SK-N-SH treated with all-trans-retinoic acid at 6 μM for 48 hours (cell line): ENCODE measurements at regions not wholly inside any gene's neighbourhood (a gene's known extent, or its start where the extent isn't known, plus 50 kb on each side); places are given as distances from the start of the nearest gene placed in this dataset.
"Not testable (repeated sequence)": the region's sequence is repeated elsewhere in the genome, so short reads cannot be mapped to it uniquely, and the experiment has no call there.

Source experiments
- ATAC-seq: fragments of 200-7000 bp; cut with Tn5 transposase; 3 replicates; pipeline ENCODE4 v1.9.1; 2020; ENCODE audit warnings: mild to moderate bottlenecking, moderate library complexity
- ARNTL ChIP-seq: fragments of 450-650 bp; formaldehyde crosslinking; IDR thresholded peaks from 2 replicates; pipeline ENCODE4 v1.5.0; 2020; ENCODE audit warnings: low read depth, mild to moderate bottlenecking, moderate library complexity, borderline replicate concordance
- BACH2 ChIP-seq: fragments of 250-450 bp; sonication (Bioruptor Pico); IDR thresholded peaks from 2 replicates; pipeline ENCODE4 v1.9.0; 2021; ENCODE audit warnings: mild to moderate bottlenecking, borderline replicate concordance
- CSDC2 ChIP-seq: fragments of 250-450 bp; sonication (Bioruptor Pico); IDR thresholded peaks from 2 replicates; pipeline ENCODE4 v1.5.0; 2020; ENCODE audit warnings: mild to moderate bottlenecking, moderate library complexity
- GLIS3 ChIP-seq: fragments of 250-450 bp; sonication (Bioruptor Pico); IDR thresholded peaks from 2 replicates; pipeline ENCODE4 v1.5.0; 2020; ENCODE audit warnings: mild to moderate bottlenecking, moderate library complexity
- ISL1 ChIP-seq: fragments of 250-450 bp; sonication (Bioruptor Pico); IDR thresholded peaks from 2 replicates; pipeline ENCODE4 v2.1.2; 2022; ENCODE audit warnings: mild to moderate bottlenecking, moderate library complexity
- OSR1 ChIP-seq: fragments of 250-450 bp; sonication (Bioruptor Pico); IDR thresholded peaks from 2 replicates; pipeline ENCODE4 v1.8.0; 2022; ENCODE audit warnings: moderate library complexity, mild to moderate bottlenecking, inconsistent platforms
- PPARA ChIP-seq: fragments of 250-450 bp; sonication (Bioruptor Pico); IDR thresholded peaks from 2 replicates; pipeline ENCODE4 v1.5.0; 2020; ENCODE audit warnings: mild to moderate bottlenecking, borderline replicate concordance
- RARB ChIP-seq: fragments of 250-450 bp; sonication (Bioruptor Pico); IDR thresholded peaks from 2 replicates; pipeline ENCODE4 v1.8.0; 2021; ENCODE audit warnings: mild to moderate bottlenecking, moderate library complexity
- SNAI2 ChIP-seq: fragments of 250-450 bp; sonication (Bioruptor Pico); IDR thresholded peaks from 2 replicates; pipeline ENCODE4 v1.5.0; 2020; ENCODE audit warnings: mild to moderate bottlenecking, moderate library complexity
- TCF4 ChIP-seq: fragments of 250-450 bp; sonication (Bioruptor Pico); IDR thresholded peaks from 2 replicates; pipeline ENCODE4 v1.8.0; 2021; ENCODE audit warnings: mild to moderate bottlenecking, moderate library complexity, borderline replicate concordance
- ZC3H10 ChIP-seq: fragments of 250-450 bp; sonication (Bioruptor Pico); IDR thresholded peaks from 2 replicates; pipeline ENCODE4 v1.5.1; 2021; ENCODE audit warnings: mild to moderate bottlenecking, moderate library complexity
- ZFP30 ChIP-seq: fragments of 450-650 bp; formaldehyde crosslinking; IDR thresholded peaks from 2 replicates; pipeline ENCODE4 v1.5.0; 2022; ENCODE audit warnings: mild to moderate bottlenecking, moderate library complexity
- ZNF565 ChIP-seq: fragments of 450-650 bp; formaldehyde crosslinking; conservative IDR thresholded peaks from 2 replicates; pipeline ENCODE4 v1.5.0; 2020; ENCODE audit warnings: low read depth, mild to moderate bottlenecking, moderate library complexity
- ZNF70 ChIP-seq: fragments of 450-650 bp; formaldehyde crosslinking; IDR thresholded peaks from 2 replicates; pipeline ENCODE4 v1.5.0; 2020; ENCODE audit warnings: mild to moderate bottlenecking, moderate library complexity
- ZNF8 ChIP-seq: fragments of 450-650 bp; formaldehyde crosslinking; IDR thresholded peaks from 2 replicates; pipeline ENCODE4 v1.5.0; 2020; ENCODE audit warnings: mild to moderate bottlenecking, moderate library complexity
- TF ChIP-seq, protein P1 (sequence below): fragments of 250-450 bp; sonication (Bioruptor Pico); IDR thresholded peaks from 2 replicates; pipeline ENCODE4 v1.5.0; 2020; ENCODE audit warnings: mild to moderate bottlenecking, moderate library complexity
- TF ChIP-seq, protein P2 (sequence below): fragments of 250-450 bp; sonication (Bioruptor Pico); IDR thresholded peaks from 2 replicates; pipeline ENCODE4 v1.5.1; 2020; ENCODE audit warnings: low read depth, mild to moderate bottlenecking, moderate library complexity
- TF ChIP-seq, protein P3 (sequence below): fragments of 250-450 bp; sonication (Bioruptor Pico); IDR thresholded peaks from 2 replicates; pipeline ENCODE4 v1.8.0; 2021; ENCODE audit warnings: low read depth, mild to moderate bottlenecking, moderate library complexity, borderline replicate concordance
- TF ChIP-seq, protein P4 (sequence below): fragments of 250-450 bp; sonication (Bioruptor Pico); IDR thresholded peaks from 2 replicates; pipeline ENCODE4 v1.8.0; 2020; ENCODE audit warnings: mild to moderate bottlenecking, moderate library complexity, borderline replicate concordance

DNA sequence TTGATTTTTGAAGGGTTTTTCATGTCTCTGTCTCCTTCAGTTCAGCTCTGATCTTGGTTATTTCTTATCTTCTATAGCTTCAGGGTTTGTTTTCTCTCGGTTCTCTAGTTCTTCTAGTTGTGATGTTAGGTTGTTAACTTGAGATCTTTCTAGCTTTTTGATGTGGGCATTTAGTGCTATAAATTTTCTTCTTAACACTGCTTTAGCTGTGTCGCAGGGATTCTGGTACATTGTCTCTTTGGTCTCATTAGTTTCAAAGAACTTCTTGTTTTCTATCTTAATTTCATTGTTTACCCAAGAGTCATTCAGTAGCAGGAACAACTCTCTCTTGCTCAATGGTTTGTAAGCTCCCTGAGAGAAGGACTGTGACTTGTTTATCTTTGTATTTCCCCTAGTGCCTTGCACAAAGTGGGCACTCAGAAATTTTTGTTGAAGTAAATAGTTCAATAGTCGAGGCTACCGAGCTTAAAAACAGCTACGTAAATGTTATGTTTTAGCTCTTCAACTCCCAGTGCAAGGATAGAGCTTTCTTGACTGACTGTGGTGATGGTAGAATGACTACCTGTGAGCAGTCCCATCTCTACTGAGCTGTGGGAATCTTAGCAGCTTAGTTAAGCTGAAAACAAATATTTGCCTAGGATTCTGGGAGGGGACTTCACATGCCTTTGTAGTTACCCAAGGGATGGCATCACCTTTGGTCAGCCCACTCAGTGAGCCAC, 225.8 kb upstream of the ELL2 start:
- TF ChIP-seq ARNTL (CRISPR knock-in tag), result no peak
- TF ChIP-seq, protein P1, sequence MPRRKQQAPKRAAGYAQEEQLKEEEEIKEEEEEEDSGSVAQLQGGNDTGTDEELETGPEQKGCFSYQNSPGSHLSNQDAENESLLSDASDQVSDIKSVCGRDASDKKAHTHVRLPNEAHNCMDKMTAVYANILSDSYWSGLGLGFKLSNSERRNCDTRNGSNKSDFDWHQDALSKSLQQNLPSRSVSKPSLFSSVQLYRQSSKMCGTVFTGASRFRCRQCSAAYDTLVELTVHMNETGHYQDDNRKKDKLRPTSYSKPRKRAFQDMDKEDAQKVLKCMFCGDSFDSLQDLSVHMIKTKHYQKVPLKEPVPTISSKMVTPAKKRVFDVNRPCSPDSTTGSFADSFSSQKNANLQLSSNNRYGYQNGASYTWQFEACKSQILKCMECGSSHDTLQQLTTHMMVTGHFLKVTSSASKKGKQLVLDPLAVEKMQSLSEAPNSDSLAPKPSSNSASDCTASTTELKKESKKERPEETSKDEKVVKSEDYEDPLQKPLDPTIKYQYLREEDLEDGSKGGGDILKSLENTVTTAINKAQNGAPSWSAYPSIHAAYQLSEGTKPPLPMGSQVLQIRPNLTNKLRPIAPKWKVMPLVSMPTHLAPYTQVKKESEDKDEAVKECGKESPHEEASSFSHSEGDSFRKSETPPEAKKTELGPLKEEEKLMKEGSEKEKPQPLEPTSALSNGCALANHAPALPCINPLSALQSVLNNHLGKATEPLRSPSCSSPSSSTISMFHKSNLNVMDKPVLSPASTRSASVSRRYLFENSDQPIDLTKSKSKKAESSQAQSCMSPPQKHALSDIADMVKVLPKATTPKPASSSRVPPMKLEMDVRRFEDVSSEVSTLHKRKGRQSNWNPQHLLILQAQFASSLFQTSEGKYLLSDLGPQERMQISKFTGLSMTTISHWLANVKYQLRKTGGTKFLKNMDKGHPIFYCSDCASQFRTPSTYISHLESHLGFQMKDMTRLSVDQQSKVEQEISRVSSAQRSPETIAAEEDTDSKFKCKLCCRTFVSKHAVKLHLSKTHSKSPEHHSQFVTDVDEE (CRISPR knock-in tag), result no peak
- TF ChIP-seq, protein P2, sequence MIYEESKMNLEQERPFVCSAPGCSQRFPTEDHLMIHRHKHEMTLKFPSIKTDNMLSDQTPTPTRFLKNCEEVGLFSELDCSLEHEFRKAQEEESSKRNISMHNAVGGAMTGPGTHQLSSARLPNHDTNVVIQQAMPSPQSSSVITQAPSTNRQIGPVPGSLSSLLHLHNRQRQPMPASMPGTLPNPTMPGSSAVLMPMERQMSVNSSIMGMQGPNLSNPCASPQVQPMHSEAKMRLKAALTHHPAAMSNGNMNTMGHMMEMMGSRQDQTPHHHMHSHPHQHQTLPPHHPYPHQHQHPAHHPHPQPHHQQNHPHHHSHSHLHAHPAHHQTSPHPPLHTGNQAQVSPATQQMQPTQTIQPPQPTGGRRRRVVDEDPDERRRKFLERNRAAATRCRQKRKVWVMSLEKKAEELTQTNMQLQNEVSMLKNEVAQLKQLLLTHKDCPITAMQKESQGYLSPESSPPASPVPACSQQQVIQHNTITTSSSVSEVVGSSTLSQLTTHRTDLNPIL (CRISPR knock-in tag), result no peak
- TF ChIP-seq BACH2 (CRISPR knock-in tag), result no peak
- TF ChIP-seq ZNF565 (CRISPR knock-in tag), result no peak
- TF ChIP-seq CSDC2, result no peak
- no peak for TF ChIP-seq OSR1 (CRISPR knock-in tag)
- TF ChIP-seq ZC3H10, result no peak
- TF ChIP-seq, all 23 proteins: peak for 0
- ATAC-seq, result no peak

DNA sequence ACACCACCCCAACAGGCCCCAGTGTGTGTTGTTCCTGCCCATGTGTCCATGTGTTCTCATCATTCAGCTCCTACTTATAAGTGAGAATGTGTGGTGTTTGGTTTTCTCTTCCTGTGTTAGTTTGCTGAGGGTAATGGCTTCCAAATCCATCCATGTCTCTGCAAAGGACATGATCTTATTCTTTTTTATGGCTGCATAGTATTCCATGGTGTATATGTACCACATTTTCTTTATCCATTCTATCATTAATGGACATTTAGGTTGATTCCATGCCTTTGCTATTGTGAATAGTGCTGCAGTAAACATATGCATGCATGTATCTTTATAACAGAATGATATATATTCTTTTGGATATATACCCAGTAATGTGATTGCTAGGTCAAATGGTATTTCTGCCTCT, 222.9 kb upstream of the ELL2 start:
- not testable (repeated sequence) for ATAC-seq

DNA sequence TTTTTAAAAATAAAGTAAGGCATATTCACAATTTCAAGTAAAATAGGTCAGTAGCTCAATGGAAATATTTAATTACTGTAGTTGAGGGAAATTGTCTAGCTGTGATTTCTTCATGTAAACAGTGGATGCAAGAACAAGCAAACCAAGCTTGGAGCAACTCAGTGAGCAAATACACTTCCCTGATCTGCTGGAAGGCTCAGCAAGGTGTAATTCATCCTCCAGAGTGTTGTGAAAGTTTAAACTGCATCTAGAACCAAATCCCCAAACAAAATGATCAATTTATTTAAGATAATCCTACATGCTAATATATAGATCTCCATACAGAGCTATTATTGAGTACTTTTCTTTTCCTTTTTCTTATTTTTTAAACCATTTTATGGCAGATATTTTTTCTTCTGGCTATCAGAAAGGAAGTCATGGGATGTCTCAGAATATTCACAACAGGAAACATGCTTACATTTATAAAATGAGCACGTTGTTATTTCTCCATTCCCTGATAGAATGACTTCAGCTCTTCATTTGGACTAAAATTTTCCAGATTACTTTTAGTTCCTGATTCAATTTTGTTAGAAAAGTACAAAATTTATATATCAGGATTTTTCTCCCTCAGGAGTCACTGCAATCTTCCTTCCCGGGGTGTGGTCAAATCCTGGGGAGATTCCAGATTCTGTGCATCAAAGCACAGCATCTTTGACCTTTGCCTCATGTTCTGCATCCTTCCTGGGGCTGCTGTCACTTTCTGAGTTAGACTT, 219.2 kb upstream of the ELL2 start:
- no peak for ATAC-seq
- TF ChIP-seq, protein P3, sequence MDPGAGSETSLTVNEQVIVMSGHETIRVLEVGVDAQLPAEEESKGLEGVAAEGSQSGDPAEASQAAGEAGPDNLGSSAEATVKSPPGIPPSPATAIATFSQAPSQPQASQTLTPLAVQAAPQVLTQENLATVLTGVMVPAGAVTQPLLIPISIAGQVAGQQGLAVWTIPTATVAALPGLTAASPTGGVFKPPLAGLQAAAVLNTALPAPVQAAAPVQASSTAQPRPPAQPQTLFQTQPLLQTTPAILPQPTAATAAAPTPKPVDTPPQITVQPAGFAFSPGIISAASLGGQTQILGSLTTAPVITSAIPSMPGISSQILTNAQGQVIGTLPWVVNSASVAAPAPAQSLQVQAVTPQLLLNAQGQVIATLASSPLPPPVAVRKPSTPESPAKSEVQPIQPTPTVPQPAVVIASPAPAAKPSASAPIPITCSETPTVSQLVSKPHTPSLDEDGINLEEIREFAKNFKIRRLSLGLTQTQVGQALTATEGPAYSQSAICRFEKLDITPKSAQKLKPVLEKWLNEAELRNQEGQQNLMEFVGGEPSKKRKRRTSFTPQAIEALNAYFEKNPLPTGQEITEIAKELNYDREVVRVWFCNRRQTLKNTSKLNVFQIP (CRISPR knock-in tag), result no peak
- no peak for TF ChIP-seq ZNF8 (CRISPR knock-in tag)

More for the DNA sequence above, 222.9 kb upstream of the ELL2 start:
- TF ChIP-seq ZNF8 (CRISPR knock-in tag), result peak; percentile 76

DNA sequence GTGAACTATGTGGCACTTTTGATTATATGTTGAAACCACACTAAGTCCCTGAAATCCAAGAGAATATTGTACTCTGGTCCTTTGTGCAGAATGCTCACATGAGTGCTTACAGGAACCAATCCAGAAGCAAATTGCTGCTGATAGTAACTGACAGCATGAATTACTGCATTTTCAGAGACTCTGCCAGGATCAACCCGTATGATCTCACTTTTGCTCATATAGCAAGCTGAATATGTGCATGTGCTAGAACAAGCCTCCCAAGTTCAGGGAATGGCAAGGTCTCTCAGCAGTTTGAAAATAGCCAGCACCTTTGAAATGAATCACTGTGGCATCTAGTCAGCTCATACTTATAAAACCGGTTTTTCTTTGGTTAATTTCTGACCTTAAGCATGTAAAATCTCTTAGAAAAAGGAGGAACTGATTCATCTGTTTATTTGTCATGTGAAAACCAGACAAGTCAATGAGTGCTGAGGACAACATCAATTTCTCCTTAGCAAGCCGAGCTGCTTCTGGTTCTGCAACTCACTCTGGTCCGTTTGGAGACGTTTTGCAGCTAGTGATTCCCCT, 215.7 kb upstream of the ELL2 start:
- TF ChIP-seq ZNF8 (CRISPR knock-in tag) (no peak), ZC3H10 (no peak), CSDC2 (no peak), ISL1 (CRISPR knock-in tag) (0 out of 2 replicates have a peak, but pooled peaks have one; percentile 29)
- TF ChIP-seq, protein P1 (CRISPR knock-in tag), result no peak
- ATAC-seq, result peak; percentile 86

DNA sequence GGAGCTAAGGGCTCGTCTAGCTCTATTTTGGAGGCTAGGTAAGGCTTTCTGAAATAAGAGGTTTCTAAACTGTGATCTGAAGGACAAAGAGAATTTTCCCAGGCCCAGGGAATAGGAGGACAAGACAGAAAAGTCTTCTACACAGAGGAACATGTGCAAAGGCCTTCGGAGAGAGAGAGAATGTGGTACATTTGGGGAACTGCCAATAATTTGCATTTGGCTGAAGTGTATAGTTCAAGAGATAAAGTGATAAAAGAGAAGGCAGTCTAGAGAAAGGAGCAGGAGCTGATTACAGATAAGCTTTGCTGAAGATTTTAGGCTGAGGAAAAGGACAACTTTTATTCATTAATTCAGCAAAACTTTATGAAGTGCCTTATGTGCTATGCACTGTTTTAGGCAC, 214.4 kb upstream of the ELL2 start:
- ATAC-seq, result no peak
- no peak for TF ChIP-seq ARNTL (CRISPR knock-in tag)
- no peak for TF ChIP-seq ZFP30 (CRISPR knock-in tag)
- TF ChIP-seq, protein P4, sequence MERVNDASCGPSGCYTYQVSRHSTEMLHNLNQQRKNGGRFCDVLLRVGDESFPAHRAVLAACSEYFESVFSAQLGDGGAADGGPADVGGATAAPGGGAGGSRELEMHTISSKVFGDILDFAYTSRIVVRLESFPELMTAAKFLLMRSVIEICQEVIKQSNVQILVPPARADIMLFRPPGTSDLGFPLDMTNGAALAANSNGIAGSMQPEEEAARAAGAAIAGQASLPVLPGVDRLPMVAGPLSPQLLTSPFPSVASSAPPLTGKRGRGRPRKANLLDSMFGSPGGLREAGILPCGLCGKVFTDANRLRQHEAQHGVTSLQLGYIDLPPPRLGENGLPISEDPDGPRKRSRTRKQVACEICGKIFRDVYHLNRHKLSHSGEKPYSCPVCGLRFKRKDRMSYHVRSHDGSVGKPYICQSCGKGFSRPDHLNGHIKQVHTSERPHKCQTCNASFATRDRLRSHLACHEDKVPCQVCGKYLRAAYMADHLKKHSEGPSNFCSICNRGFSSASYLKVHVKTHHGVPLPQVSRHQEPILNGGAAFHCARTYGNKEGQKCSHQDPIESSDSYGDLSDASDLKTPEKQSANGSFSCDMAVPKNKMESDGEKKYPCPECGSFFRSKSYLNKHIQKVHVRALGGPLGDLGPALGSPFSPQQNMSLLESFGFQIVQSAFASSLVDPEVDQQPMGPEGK (CRISPR knock-in tag), result no peak
- no peak for TF ChIP-seq PPARA (CRISPR knock-in tag)
- TF ChIP-seq GLIS3, result no peak
- TF ChIP-seq SNAI2 (CRISPR knock-in tag), result no peak
- TF ChIP-seq ZNF8 (CRISPR knock-in tag), result no peak
- no peak for TF ChIP-seq RARB
- no peak for TF ChIP-seq TCF4 (CRISPR knock-in tag)
- TF ChIP-seq ZNF70 (CRISPR knock-in tag), result no peak
